Osteoblast (primary cell): ENCODE measurements at regions not wholly inside any gene's neighbourhood (a gene's known extent, or its start where the extent isn't known, plus 50 kb on each side); places are given as distances from the start of the nearest gene placed in this dataset.

ENCODE experiments used
- DNase-seq: peaks from one replicate; pipeline ENCODE4 v3.0.0; 2011; ENCODE audit warnings: low spot score, mixed read lengths; ENCODE audit not compliant: insufficient read length; ENCODE audit errors: missing footprints
- H2AFZ ChIP-seq: 2 replicates; pipeline ENCODE4 v1.6.0; 2011; ENCODE audit warnings: mild to moderate bottlenecking, low read length
- H3K27ac ChIP-seq: 2 replicates; pipeline ENCODE4 v1.5.1; 2011; ENCODE audit warnings: mild to moderate bottlenecking, low read depth, low read length, moderate library complexity
- H3K27me3 ChIP-seq: 2 replicates; pipeline ENCODE4 v1.6.0; 2012; ENCODE audit warnings: mild to moderate bottlenecking, control low read depth, inconsistent platforms, low read length, moderate library complexity; ENCODE audit not compliant: insufficient read depth
- H3K36me3 ChIP-seq: 2 replicates; pipeline ENCODE4 v1.5.1; 2011; ENCODE audit warnings: mild to moderate bottlenecking, low read length, control low read depth, moderate library complexity; ENCODE audit not compliant: insufficient read depth
- H3K4me1 ChIP-seq: 2 replicates; pipeline ENCODE4 v1.5.1; 2011; ENCODE audit warnings: mild to moderate bottlenecking, low read length, control low read depth, moderate library complexity; ENCODE audit not compliant: insufficient read depth
- H3K4me2 ChIP-seq: 2 replicates; pipeline ENCODE4 v1.6.0; 2011; ENCODE audit warnings: mild to moderate bottlenecking, low read length; ENCODE audit not compliant: insufficient read depth
- H3K4me3 ChIP-seq: fragments of 200-600 bp; sonication (generic); 3 replicates; pipeline ENCODE4 v1.5.1; 2012; ENCODE audit warnings: mild to moderate bottlenecking, low read length, inconsistent platforms; ENCODE audit not compliant: insufficient read depth
- H3K79me2 ChIP-seq: 2 replicates; pipeline ENCODE4 v1.6.0; 2012; ENCODE audit warnings: mild to moderate bottlenecking, low read length, control low read depth, inconsistent platforms; ENCODE audit not compliant: insufficient read depth
- H3K9me3 ChIP-seq: 2 replicates; pipeline ENCODE4 v1.5.1; 2011; ENCODE audit warnings: low read depth, low read length, control low read depth
- H4K20me1 ChIP-seq: 2 replicates; pipeline ENCODE4 v1.6.0; 2012; ENCODE audit warnings: mild to moderate bottlenecking, low read length, control low read depth; ENCODE audit not compliant: insufficient read depth
- CTCF ChIP-seq: IDR thresholded peaks from 2 replicates; pipeline ENCODE4 v1.5.1; 2011; ENCODE audit warnings: mild to moderate bottlenecking, low read depth, low read length, moderate library complexity; ENCODE audit errors: extremely low read depth

GRCh38 chr18:22731398-22731797, 201.7 kb upstream of the RBBP8 start:
- TF ChIP-seq CTCF = no peak
- Histone ChIP-seq H3K27me3 (no peaks in the 10 kb centered on the region), H3K36me3 (no peaks in the 10 kb centered on the region), H3K9me3 (no peaks in the 10 kb centered on the region), H2AFZ (no peak overlapping the region), H3K27ac (no peak overlapping the region), H3K4me3 (no peak overlapping the region), H4K20me1 (no peaks in the 10 kb centered on the region), H3K4me2 (no peak overlapping the region), H3K4me1 (no peaks in the 10 kb centered on the region), H3K79me2 (no peaks in the 10 kb centered on the region)
- no peak for DNase-seq

GRCh38 chr18:22734105-22734661, 198.9 kb upstream of the RBBP8 start:
- no peak overlapping the region for H3K4me3 ChIP-seq
- no peaks in the 10 kb centered on the region for H4K20me1 ChIP-seq
- H3K36me3 ChIP-seq = no peaks in the 10 kb centered on the region
- no peak overlapping the region for H2AFZ ChIP-seq
- H3K9me3 ChIP-seq = no peaks in the 10 kb centered on the region
- no peaks in the 10 kb centered on the region for H3K79me2 ChIP-seq
- H3K27me3 ChIP-seq = no peaks in the 10 kb centered on the region
- no peak overlapping the region for H3K4me2 ChIP-seq
- H3K4me1 ChIP-seq = no peaks in the 10 kb centered on the region
- no peak overlapping the region for H3K27ac ChIP-seq
- TF ChIP-seq CTCF = no peak
- DNase-seq = no peak

- no peaks in the 10 kb centered on the region for H4K20me1 ChIP-seq
- no peaks in the 10 kb centered on the region for H3K27me3 ChIP-seq
- H3K4me1 ChIP-seq = no peaks in the 10 kb centered on the region
- H2AFZ ChIP-seq = peak overlapping the region; percentile 8
- H3K27ac ChIP-seq = no peak overlapping the region
- no peaks in the 10 kb centered on the region for H3K79me2 ChIP-seq
- H3K4me3 ChIP-seq = no peak overlapping the region
- H3K4me2 ChIP-seq = no peak overlapping the region
- TF ChIP-seq CTCF = no peak
- no peak for DNase-seq
- H3K9me3 ChIP-seq = no peaks in the 10 kb centered on the region
- H3K36me3 ChIP-seq = no peaks in the 10 kb centered on the region
These were observed 198.1 kb upstream of the RBBP8 start for GRCh38 chr18:22734791-22735627.

GRCh38 chr18:22737054-22737453, 196.1 kb upstream of the RBBP8 start:
- no peaks in the 10 kb centered on the region for H3K4me1 ChIP-seq
- no peaks in the 10 kb centered on the region for H3K79me2 ChIP-seq
- no peak for DNase-seq

More at GRCh38 chr18:22737054-22737453, 196.1 kb upstream of the RBBP8 start:
- H3K9me3 ChIP-seq = no peaks in the 10 kb centered on the region
- H3K27ac ChIP-seq = no peak overlapping the region
- no peaks in the 10 kb centered on the region for H4K20me1 ChIP-seq
- no peak overlapping the region for H2AFZ ChIP-seq
- H3K4me2 ChIP-seq = no peak overlapping the region
- no peak overlapping the region for H3K4me3 ChIP-seq
- H3K27me3 ChIP-seq = no peaks in the 10 kb centered on the region
- no peak for TF ChIP-seq CTCF
- H3K36me3 ChIP-seq = no peaks in the 10 kb centered on the region
